HG03139 (cell line): ENCODE measurements at regions not wholly inside any gene's neighbourhood (a gene's known extent, or its start where the extent isn't known, plus 50 kb on each side); places are given as distances from the start of the nearest gene placed in this dataset.
"Not testable (repeated sequence)": the region's sequence is repeated elsewhere in the genome, so short reads cannot be mapped to it uniquely, and the experiment has no call there.

Source experiments
- ATAC-seq: cut with Tn5 transposase; IDR thresholded peaks from one replicate; pipeline ENCODE4 v1.9.1; 2021; ENCODE audit not compliant: unreplicated experiment

DNA sequence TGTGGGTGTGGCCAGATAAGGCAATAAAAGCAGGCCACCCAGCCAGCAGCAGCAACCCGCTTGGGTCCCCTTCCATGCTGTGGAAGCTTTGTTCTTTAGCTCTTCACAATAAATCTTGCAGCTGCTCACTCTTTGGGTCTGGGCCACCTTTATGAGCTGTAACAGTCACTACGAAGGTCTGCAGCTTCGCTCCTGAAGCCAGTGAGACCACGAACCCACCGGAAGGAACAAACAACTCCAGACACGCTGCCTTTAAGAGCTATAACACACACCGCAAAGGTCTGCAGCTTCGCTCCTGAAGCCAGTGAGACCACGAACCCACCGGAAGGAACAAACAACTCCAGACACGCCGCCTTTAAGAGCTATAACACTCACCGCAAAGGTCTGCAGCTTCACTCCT, 172.1 kb upstream of the AGTR1 start:
- ATAC-seq = not testable (repeated sequence)

DNA sequence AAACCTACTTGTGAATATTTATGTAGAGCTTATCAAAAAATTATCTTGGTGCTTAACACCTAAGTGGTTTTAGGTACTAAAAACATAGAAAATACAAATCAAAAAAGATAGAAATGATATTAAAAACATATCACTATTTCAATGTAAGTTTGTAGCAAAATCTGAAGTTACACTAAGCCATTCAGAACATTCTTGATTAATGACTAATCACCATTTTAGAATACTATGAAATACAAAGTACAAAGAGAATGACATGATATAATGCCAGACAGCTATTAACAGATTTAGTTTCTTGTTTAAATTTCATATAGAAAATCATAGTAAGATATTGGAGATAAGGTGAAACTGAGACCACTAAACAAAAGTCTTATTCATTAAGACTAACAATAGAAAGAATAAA, 169.7 kb upstream of the AGTR1 start:
- no peak for ATAC-seq

DNA sequence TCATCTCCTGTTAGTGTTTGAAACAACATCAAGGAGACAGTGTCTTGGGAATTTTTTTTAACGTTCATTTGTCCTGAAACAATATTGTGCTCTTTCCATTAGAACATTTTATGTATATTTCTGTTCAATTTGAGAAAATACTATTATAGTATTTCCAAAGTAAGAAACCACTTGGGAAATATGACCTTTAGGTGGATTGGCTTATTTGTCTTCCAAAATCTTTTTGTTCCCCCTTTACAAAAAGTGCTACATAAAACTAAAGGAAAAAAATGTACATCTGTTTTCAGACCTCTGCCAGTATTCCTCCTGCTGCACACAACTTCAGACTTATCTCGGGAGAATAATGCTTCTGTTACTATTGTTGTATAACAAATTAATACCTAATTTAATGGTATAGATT, 165.9 kb upstream of the AGTR1 start:
- no peak for ATAC-seq

DNA sequence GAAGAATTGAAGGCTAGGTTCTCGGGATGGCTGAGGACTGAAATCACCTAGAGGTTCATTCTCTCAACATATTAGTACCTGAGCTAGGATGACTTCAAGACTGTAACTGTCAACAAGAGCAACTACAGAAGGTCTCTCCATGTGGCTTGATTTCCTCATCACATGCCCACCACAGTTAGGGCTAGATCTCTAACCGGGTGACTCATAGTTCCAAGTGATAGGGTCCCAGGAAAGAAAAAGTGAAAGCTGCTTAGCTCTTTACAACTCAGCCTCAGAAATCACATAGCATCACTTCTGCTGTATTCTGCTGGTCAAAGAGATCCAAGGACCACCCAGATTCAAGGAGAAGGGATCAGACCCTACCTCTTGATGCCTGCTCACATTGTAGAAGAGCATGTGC, 165.4 kb upstream of the AGTR1 start:
- ATAC-seq = no peak

DNA sequence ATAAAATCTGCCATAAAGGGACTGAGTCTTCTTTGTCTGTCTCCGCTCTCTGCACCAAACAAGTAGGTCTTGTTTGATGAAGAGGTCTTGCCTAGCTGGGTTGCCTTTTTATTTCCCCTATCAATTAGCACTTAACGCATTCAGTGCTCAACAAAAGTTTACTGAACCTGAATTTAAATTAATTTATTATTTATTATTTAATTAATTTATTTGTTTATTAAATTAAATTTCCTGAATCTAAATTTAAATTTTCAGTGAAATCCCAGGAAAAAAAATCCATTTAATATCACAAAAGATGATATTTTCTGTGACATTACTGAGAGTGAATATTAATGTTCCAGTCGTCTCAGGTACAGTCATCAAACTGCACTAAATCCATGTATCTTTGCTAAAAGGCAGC, 164.9 kb upstream of the AGTR1 start:
- ATAC-seq = no peak

DNA sequence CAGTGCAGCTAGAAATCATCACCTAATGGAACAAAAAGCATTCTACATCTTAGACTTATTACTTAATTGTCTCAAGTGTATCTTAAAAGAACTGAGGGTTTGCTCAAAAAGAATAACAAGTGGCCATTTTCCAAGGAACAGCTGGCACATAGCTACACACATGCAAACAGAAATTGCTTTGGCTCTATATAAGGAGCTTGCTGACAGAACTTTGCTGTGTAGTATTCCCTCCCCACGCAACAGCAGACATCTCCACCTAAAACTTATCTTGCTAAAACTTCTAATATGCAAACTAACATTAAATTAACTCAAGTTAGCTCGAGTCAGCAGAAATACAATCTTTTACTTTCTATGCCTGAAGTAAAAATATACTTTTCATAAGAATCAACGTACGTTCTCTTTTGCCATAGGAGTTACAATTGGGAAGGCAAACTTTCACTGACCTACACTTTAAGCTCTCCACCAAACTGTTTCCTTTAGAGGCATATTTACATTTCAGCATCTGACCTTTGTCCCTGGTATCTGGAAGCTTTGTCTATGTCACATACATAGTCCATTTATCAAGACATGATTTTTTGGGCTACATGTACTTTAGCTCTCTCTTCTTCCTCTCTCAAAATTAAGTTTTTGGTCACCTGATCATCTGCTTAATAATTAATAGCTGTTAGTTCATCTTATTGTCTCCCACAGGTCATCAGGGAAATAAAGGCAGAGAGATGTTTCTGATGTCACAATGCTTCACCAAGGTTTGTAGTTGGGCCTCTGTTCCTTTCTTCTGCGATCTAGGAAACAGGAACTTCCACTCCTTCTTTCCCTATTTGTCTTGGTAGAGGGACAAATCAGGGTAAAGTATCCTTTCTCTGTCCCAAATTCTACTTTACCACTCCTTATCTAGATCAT, 163.4 kb upstream of the AGTR1 start:
- ATAC-seq = no peak

DNA sequence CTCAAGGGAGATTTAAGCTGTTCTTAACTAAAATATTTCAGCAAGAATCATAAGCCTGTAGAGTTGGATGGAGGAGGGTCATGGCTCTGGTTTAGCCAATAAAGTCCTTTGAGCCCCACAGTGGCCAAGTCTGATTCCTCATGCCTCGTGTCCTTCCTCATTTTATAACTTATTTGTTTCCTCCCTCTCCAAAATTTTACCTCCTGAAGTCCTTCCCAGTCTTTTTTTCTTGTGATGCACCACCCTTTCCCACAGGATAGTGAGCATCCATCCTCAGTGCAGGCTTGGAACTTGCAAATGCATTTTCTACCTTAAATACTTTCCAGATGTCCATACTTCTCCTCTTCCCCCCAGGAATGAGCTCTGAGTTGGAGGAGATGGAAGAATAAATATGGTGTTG, 162.7 kb upstream of the AGTR1 start:
- ATAC-seq = no peak

DNA sequence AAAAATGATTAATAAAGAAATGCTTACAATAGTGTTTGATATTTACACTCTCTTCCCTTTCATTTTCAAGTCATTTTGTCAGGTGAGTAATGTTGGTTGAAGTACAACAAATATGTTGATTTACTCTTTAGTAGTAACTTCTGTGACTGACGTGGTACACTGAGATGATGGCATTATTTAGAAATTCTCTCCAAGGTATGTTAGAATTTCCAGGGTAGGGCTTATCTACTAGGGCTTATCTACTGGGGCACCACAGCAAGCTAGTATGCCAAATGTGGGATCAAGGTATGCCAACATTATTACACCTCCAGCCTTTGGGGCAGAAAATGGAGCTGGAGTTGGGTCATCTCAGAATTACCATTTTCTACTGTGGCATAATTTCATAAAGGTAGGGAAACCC, 157.4 kb upstream of the AGTR1 start:
- ATAC-seq = no peak

DNA sequence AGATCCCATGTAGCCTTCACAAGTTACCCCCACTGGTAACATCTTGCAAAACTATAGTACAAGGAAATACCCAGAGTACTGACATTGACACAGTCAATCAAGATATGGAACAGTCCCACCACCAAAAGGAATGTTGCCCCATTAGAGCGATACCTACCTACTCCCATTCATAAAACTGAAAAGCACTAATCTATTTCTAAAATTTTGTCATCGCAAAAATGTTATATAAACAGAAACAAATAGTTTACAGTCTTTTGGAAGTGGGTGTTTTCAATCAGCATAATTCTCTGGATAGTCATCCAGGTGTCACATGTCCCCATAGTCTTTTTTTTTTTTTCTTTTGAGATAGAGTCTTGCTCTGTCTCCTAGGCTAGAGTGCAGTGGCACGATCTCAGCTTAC, 156.9 kb upstream of the AGTR1 start:
- no peak for ATAC-seq

DNA sequence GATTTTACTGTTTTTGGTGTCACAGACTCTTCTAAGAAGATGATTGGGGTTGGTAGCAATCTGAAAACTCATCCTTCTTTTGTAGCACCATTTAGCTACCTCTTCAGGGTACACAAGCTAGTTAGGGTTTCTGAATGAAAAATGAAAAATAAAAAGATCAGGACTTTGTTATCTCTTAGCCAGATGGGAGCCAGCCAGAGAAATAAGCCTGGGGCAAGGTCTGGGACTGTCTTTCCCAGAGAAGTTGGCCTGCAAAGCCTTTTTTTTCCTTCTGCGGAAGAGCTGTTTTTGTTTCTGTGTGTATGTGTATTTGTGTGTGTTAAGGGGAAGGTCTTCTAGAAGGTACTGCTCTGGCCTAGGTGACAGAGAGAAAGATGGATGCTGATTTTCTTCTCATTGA, 150.7 kb upstream of the AGTR1 start:
- ATAC-seq = no peak

DNA sequence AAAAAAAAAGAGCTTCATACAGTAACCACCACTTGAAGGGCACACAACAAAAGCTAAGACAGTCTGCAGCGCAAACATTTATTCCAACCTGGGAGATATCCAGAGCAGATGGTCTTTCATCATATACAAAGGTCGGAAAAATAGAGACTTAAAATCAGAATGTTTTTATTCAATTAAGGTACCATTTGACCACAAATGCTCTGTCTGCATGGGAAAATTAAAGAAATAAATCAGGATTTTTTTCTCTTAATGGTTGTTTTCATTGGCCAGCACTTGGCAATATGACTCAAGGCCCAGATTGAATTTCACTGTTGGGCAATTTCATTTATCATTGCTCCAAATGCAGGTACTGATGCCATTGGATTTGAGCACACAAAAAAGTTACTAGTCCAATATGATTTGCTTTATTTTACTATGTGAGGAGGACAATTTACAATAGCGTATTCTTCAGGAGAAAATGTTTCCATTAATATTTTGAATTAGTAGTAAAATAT, 145.9 kb upstream of the AGTR1 start:
- no peak for ATAC-seq

DNA sequence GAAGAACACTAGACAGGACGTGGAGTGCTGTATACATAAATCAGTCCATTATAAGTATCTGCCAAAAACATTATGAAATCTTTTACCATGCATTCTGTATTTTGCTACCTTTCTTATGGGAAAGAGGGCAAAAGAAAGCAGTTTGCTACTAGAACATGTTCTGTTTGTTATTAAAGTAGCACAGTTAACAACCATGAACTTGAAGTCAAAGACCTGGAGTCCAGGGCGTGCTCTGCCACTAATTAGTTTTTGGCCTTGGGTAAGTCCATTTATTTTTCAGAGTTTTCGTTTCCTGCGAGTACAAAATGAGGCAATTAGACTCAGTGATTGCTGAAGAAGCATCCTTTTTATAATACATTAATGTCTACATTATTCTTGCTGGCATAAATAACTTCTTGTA, 143.3 kb upstream of the AGTR1 start:
- no peak for ATAC-seq

DNA sequence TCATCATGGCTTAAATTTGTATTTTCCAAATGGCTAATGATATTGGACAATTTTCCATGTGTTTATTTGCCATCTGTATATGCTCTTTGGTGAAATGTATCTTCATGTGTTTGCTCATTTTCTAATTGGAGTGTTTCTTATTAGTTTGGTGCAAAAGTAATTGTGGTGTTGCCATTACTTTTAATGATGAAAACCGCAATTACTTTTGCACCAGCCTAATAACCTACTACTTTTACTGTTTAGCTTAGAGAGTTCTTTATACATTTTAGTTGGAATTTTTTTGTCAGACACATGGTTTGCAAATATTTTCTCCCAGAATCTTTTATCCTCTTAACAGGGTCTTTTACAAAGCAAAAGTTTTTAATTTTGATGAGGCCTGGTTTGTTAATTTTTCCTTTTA, 141.0 kb upstream of the AGTR1 start:
- ATAC-seq = no peak

DNA sequence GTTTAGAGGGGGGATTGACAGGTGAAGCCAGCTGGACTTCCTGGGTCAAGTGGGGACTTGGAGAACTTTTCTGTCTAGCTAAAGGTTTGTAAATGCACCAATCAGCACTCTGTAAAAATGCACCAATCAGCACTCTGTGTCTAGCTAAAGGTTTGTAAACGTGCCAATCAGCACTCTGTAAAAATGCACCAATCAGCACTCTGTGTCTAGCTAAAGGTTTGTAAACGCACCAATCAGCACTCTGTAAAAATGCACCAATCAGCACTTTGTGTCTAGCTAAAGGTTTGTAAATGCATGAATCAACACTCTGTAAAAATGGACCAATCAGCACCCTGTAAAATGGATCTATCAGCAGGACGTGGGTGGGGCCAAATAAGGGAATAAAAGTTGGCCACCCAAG, 120.1 kb upstream of the AGTR1 start:
- ATAC-seq = not testable (repeated sequence)

DNA sequence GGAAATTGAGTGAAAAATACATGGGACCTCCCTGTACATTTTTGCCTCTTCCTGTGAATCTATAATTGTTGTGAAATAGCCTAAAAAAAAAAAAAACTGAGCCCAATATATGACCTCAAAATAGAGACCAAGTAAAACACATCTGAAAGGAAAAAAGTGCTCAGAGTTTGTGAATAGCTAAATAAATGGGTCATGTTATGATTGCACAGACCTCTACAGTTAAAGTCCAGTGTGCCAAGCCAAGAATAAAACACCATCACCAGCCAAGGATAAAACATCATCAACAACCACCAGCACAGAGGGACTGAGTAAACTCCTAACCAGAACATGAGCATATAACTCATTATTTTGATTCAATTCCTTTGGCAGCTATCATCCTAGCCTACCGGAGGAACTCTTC, 115.6 kb upstream of the AGTR1 start:
- ATAC-seq = no peak

DNA sequence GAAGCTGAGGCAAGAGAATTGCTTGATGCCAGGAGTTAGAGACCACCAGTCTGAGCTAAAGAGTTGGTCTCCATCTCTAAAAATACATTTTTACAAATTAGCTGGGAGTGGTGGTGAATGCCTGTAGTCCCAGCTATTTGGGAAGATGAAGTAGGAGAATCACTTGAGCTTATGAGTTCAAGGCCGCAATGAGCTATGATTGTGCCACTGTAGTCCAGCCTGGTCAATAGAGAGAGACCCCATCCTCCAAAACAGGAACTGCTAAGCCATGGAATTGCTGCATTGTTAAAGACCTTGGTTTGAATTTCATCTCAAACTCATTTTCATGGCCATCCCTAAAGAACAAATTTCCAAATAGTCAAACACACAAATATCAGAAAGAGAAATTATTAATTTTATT, 113.9 kb upstream of the AGTR1 start:
- no peak for ATAC-seq

DNA sequence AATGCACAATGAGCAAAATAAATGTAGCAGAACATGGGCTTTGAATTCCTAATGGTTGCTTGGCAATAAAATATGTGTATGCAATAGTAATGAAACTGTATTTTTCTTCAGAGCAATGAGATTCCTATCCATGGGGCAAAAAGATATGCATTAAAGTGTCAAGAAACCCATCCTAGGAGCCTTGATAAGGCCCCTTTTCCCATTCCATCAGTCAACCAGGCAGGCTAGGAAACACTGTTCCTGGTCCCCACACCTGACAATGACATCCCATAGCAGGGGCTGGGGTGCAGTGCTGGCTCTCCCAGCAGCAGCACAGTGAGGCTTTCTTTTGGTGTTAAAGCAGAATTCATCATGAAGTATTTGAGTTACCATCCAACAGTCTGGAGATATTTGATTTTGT, 113.3 kb upstream of the AGTR1 start:
- ATAC-seq = no peak

DNA sequence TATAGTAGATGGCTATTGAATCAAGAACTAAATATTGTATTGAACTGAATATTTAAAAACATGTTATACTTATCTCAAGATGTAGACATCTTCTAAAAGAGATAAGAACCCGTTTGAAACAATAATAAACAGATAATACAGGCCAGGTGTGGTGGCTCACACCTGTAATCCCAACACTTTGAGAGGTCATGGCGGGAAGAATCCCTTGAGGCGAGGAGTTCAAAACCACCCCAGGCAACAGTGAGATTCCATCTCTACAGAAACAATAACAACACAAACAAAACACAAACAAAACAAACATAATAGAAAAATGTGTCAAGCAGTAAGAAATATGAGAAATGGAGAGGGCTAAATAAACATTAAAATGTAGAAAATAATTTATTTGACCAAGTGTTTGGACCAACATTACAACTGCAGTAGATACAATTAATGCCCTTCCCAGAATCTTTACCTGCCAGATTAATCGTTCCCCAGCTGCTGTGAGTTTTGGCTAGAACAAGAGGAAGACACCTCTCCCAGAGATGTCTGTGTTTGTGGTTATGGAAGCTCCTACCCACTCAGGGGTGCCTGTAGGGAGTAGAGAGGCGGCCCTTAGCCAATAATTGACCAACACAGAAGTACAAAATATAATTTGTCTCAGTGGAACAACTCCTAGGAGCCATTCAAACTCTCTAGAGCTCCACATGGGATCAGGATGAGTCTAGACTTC, 111.9 kb upstream of the AGTR1 start:
- ATAC-seq = no peak

DNA sequence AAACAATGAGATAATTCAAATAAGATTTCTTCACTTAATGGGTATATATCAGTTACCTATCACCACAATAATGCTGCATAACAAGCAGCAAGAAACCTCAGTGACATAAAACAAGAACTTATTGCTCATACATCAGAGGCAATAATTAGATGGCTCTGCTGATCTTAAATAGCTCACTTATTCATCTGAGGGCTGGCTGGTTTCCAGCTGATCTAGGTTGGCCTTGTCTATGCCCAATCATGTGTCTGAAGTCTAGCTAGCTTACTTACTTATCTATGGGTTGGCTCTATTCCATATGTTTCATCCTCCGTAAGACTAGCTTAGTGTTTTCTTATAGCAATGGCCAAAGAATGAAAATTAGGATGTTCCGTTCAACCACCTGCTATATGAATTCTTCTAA, 109.4 kb upstream of the AGTR1 start:
- no peak for ATAC-seq

DNA sequence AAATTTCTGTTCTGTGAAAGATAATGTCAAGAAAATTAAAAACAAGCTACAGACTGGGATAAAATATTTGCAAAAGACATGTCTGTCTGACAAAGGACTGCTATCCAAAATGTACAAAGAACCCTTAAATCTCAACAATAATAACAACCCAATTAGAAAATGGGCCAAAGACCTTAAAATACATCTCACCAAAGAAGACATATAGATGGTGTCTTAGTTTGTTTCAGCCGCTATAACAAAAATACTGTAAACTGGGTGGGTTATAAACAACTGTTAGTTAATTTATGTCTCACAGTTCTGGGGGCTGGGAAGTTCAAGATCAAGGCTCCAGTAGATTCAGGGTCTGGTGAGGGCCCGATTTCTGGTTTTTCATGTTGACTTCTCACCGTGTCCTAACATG, 106.2 kb upstream of the AGTR1 start:
- no peak for ATAC-seq

DNA sequence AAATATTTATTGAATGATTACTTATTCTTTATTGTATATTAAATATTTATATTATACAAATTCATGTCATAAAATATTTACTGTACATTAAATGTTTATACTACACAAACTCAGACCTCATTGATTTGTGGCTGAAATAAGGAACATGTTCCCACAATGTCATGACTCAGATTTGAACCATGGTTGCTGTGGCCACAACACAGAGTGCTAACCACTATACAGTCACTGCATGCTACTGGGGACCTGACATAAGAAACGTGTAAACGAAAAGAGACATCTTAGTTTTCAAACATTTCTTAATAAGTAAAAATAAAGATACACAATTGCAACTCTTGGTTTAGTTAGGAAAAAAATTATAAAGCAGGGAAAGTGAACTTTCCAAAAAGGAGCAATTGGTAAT, 99.1 kb upstream of the AGTR1 start:
- ATAC-seq = no peak

DNA sequence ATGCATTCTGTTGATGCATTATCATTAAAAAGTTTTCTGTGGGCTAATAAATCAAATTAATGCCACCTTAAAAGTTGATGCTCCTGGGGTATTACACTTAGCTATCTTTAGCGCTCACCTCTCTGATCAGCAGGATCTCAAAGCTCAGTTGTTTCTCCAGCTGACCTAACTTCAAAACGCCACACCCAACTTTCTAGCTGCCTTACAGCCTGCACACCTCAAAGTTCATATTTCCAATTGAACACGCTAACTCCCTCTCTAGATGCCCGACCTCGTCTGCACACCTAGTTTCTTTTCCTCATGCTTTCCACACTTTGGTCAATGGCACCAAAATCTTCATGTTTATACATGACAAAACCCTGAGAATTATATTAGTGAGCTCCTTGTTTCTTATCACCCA, 98.2 kb upstream of the AGTR1 start:
- ATAC-seq = no peak
